Kidney epithelial cell (primary cell): ENCODE measurements at regions not wholly inside any gene's neighbourhood (a gene's known extent, or its start where the extent isn't known, plus 50 kb on each side); places are given as distances from the start of the nearest gene placed in this dataset.
"Not testable (repeated sequence)": the region's sequence is repeated elsewhere in the genome, so short reads cannot be mapped to it uniquely, and the experiment has no call there.

Experiments used
- DNase-seq: peaks from one replicate; pipeline ENCODE4 v3.0.0-alpha.2; 2010; ENCODE audit warnings: low read depth
- H3K27me3 ChIP-seq: 2 replicates; pipeline ENCODE4 v1.6.0; 2011; ENCODE audit warnings: low read length; ENCODE audit not compliant: control insufficient read depth, insufficient read depth
- H3K36me3 ChIP-seq: 2 replicates; pipeline ENCODE4 v1.5.1; 2011; ENCODE audit warnings: low read length; ENCODE audit not compliant: control insufficient read depth, insufficient read depth
- H3K4me3 ChIP-seq: 2 replicates; pipeline ENCODE4 v1.5.1; 2011; ENCODE audit warnings: low read depth, mild to moderate bottlenecking, control low read depth, low read length
- CTCF ChIP-seq: IDR thresholded peaks from 2 replicates; pipeline ENCODE4 v1.5.1; 2011; ENCODE audit warnings: mild to moderate bottlenecking, moderate library complexity, low read length, control low read depth, inconsistent platforms; ENCODE audit not compliant: insufficient read depth, poor library complexity, severe bottlenecking

GRCh38 chr15:92747047-92747446 lies 91.5 kb upstream of the FAM174B start:
- no peak for DNase-seq
- TF ChIP-seq CTCF, result no peak
- Histone ChIP-seq H3K36me3 (no peaks in the 10 kb centered on the region), H3K27me3 (no peaks in the 10 kb centered on the region), H3K4me3 (no peak overlapping the region)

- no peak for DNase-seq
- H3K27me3 ChIP-seq, result no peaks in the 10 kb centered on the region
- H3K36me3 ChIP-seq, result no peaks in the 10 kb centered on the region
- no peak for TF ChIP-seq CTCF
- no peak overlapping the region for H3K4me3 ChIP-seq
Observed at GRCh38 chr15:92749216-92749615, 93.6 kb upstream of the FAM174B start.

- TF ChIP-seq CTCF, result no peak
- Histone ChIP-seq H3K4me3 (no peak overlapping the region), H3K27me3 (no peaks in the 10 kb centered on the region), H3K36me3 (no peaks in the 10 kb centered on the region)
- DNase-seq, result no peak
Observed at GRCh38 chr15:92749946-92750345, 94.4 kb upstream of the FAM174B start.

- no peak for DNase-seq
- H3K36me3 ChIP-seq, result no peaks in the 10 kb centered on the region
- H3K4me3 ChIP-seq, result no peak overlapping the region
- no peak for TF ChIP-seq CTCF
- H3K27me3 ChIP-seq, result no peaks in the 10 kb centered on the region
Observed at GRCh38 chr15:92751528-92751927, 96.0 kb upstream of the FAM174B start.

GRCh38 chr15:92753591-92753990 lies 98.0 kb upstream of the FAM174B start:
- TF ChIP-seq CTCF, result no peak

GRCh38 chr15:92763459-92763858 lies 107.9 kb upstream of the FAM174B start:
- DNase-seq, result no peak
- Histone ChIP-seq H3K27me3 (no peaks in the 10 kb centered on the region), H3K4me3 (no peak overlapping the region), H3K36me3 (no peaks in the 10 kb centered on the region)
- TF ChIP-seq CTCF, result no peak

More at GRCh38 chr15:92753591-92753990, 98.0 kb upstream of the FAM174B start:
- no peaks in the 10 kb centered on the region for H3K27me3 ChIP-seq
- H3K36me3 ChIP-seq, result no peaks in the 10 kb centered on the region
- DNase-seq, result no peak
- no peak overlapping the region for H3K4me3 ChIP-seq

GRCh38 chr15:92768131-92768530 lies 112.6 kb upstream of the FAM174B start:
- not testable (repeated sequence) for DNase-seq, H3K36me3 ChIP-seq

More at GRCh38 chr15:92768131-92768530, 112.6 kb upstream of the FAM174B start:
- not testable (repeated sequence) for H3K27me3 ChIP-seq, H3K4me3 ChIP-seq
